SIG-M5 (cell line): ENCODE measurements at regions not wholly inside any gene's neighbourhood (a gene's known extent, or its start where the extent isn't known, plus 50 kb on each side); places are given as distances from the start of the nearest gene placed in this dataset.

Source experiments
- DNase-seq: peaks from one replicate; lab custom pipeline; 2025; lab: John Stamatoyannopoulos, UW

GRCh38 chr4:124321364-124321763 is 391.2 kb downstream of the ANKRD50 start:
- no peak for DNase-seq

GRCh38 chr4:124322234-124323065 is 390.1 kb downstream of the ANKRD50 start:
- DNase-seq: no peak

- DNase-seq: no peak
These were observed 386.8 kb downstream of the ANKRD50 start for GRCh38 chr4:124325690-124326089.

GRCh38 chr4:124329134-124329533 is 383.4 kb downstream of the ANKRD50 start:
- DNase-seq: no peak

GRCh38 chr4:124330045-124330444 is 382.5 kb downstream of the ANKRD50 start:
- DNase-seq: no peak

GRCh38 chr4:124331781-124332180 is 380.8 kb downstream of the ANKRD50 start:
- no peak for DNase-seq

GRCh38 chr4:124333466-124333865 is 379.1 kb downstream of the ANKRD50 start:
- DNase-seq: no peak

- DNase-seq: no peak
These were observed 378.4 kb downstream of the ANKRD50 start for GRCh38 chr4:124334119-124334518.

GRCh38 chr4:124337874-124338273 is 374.7 kb downstream of the ANKRD50 start:
- DNase-seq: no peak

- no peak for DNase-seq
These were observed 368.8 kb downstream of the ANKRD50 start for GRCh38 chr4:124343661-124344171.

- no peak for DNase-seq
These were observed 339.6 kb downstream of the ANKRD50 start for GRCh38 chr4:124372916-124373315.

GRCh38 chr4:124386163-124386562 is 326.4 kb downstream of the ANKRD50 start:
- no peak for DNase-seq

- DNase-seq: no peak
These were observed 325.9 kb downstream of the ANKRD50 start for GRCh38 chr4:124386648-124387047.

GRCh38 chr4:124389591-124389990 is 322.9 kb downstream of the ANKRD50 start:
- DNase-seq: no peak

GRCh38 chr4:124390861-124391260 is 321.7 kb downstream of the ANKRD50 start:
- DNase-seq: no peak

GRCh38 chr4:124396333-124396732 is 316.2 kb downstream of the ANKRD50 start:
- no peak for DNase-seq

GRCh38 chr4:124401606-124402005 is 310.9 kb downstream of the ANKRD50 start:
- DNase-seq: no peak

GRCh38 chr4:124409044-124409443 is 303.5 kb downstream of the ANKRD50 start:
- DNase-seq: no peak

GRCh38 chr4:124414276-124415040 is 298.1 kb downstream of the ANKRD50 start:
- DNase-seq: no peak

- no peak for DNase-seq
These were observed 297.4 kb downstream of the ANKRD50 start for GRCh38 chr4:124415146-124415545.

- DNase-seq: no peak
These were observed 295.2 kb downstream of the ANKRD50 start for GRCh38 chr4:124417371-124417770.

- no peak for DNase-seq
These were observed 292.3 kb downstream of the ANKRD50 start for GRCh38 chr4:124420166-124420695.

GRCh38 chr4:124423160-124423559 is 289.4 kb downstream of the ANKRD50 start:
- DNase-seq: no peak
